Heart left ventricle (tissue), 13 donors: ENCODE measurements at regions not wholly inside any gene's neighbourhood (a gene's known extent, or its start where the extent isn't known, plus 50 kb on each side); places are given as distances from the start of the nearest gene placed in this dataset.

Experiments
- POLR2A ChIP-seq, 2 donors: fragments of 450-650 bp; IDR thresholded peaks; one replicate each; pipeline ENCODE4 v1.6.1; 2017; ENCODE audit warnings: antibody characterized with exemption in 2 of 2, mild to moderate bottlenecking in 2 of 2, moderate library complexity in 2 of 2
- TF ChIP-seq, protein P1 (sequence below), 12 donors: fragments of 200-600 bp; sonication (generic) in 4 of 12; IDR thresholded peaks; one replicate each; pipeline versions ENCODE4 v1.5.0 to v1.8.0; 2018 to 2022; ENCODE audit warnings: antibody characterized with exemption in 12 of 12, mild to moderate bottlenecking in 5 of 12
- donor health status: ischemic (EF 13 %, LVEDD 7.1; RV severe dilation, severe dysfunction).
- donor health status: DM: no; HTN: yes; CAD: no.
- donor health status: DM: no; HTN: no; CAD: no.
- donor health status: ischemic (EF 25% LVEDD 6.9; RV normal size, moderate dysfunction).
- donor health status: ischemic (EF 25% LVEDD 5.7; RV mildly dilated, moderate dysfunction).
- donor health status: ischemic (EF 35%, LVEDD 5.7; RV mildly dilated, moderate dysfunction).
- donor health status: nonischemic (EF 11% LVEDD 7.7; RV severe dilation, severe dysfunction).
- donor health status: DM: yes; HTN: yes; CAD: no.
- donor health status: PGD.
- donor health status: ischemic (EF 29% LVEDD 5.4; RV normal size, mild dysfunction).
- donor health status: nonischemic (EF 23%, LVEDD 6.1; RV moderate dilation, normal function).

DNA sequence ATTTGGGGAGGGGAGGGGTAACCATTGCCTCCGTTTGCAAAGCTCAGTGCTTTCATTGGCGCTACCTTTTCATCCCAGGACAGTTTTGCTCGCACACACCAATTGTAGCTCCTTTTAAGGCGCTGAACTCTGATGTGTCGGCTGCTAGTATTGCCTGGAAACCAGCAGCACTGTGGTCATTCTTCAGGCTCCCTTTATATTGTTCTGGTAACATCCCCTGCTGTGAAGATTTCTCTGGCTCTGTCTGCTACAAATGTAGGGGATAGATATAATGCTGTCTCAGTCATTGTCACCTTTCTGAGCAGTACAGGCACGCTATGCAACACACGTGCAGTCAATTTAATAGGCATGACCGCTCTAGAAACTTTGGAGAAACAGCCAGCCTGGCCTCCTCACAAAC, 172.9 kb upstream of the SASH1 start:
- TF ChIP-seq, protein P1, sequence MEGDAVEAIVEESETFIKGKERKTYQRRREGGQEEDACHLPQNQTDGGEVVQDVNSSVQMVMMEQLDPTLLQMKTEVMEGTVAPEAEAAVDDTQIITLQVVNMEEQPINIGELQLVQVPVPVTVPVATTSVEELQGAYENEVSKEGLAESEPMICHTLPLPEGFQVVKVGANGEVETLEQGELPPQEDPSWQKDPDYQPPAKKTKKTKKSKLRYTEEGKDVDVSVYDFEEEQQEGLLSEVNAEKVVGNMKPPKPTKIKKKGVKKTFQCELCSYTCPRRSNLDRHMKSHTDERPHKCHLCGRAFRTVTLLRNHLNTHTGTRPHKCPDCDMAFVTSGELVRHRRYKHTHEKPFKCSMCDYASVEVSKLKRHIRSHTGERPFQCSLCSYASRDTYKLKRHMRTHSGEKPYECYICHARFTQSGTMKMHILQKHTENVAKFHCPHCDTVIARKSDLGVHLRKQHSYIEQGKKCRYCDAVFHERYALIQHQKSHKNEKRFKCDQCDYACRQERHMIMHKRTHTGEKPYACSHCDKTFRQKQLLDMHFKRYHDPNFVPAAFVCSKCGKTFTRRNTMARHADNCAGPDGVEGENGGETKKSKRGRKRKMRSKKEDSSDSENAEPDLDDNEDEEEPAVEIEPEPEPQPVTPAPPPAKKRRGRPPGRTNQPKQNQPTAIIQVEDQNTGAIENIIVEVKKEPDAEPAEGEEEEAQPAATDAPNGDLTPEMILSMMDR (IDR thresholded peaks at IDR 0.05) = no peak
- no peak for TF ChIP-seq POLR2A (IDR thresholded peaks at IDR 0.05)
